ENCODE measurements at regions not wholly inside any gene's neighbourhood (a gene's known extent, or its start where the extent isn't known, plus 50 kb on each side); places are given as distances from the start of the nearest gene placed in this dataset.

- no peak for DNase-seq (ENCODE audit: low spot score)
Measured at GRCh38 chr13:73704587-73704986, 429.6 kb downstream of the KLF12 start.

- DNase-seq (ENCODE audit: low spot score), result no peak
Measured at GRCh38 chr13:73703606-73704005, 430.6 kb downstream of the KLF12 start.

- DNase-seq (ENCODE audit: low spot score), result no peak
Measured at GRCh38 chr13:73702419-73703071, 431.7 kb downstream of the KLF12 start.

- DNase-seq (ENCODE audit: low spot score), result no peak
Measured at GRCh38 chr13:73701160-73701559, 433.0 kb downstream of the KLF12 start.

- DNase-seq (ENCODE audit: low spot score), result no peak
Measured at GRCh38 chr13:73698859-73699258, 435.3 kb downstream of the KLF12 start.

- no peak for DNase-seq (ENCODE audit: low spot score)
Measured at GRCh38 chr13:73697166-73697565, 437.0 kb downstream of the KLF12 start.

GRCh38 chr13:73696713-73697112 lies 437.5 kb downstream of the KLF12 start:
- DNase-seq (ENCODE audit: low spot score), result no peak

- DNase-seq (ENCODE audit: low spot score), result no peak
Measured at GRCh38 chr13:73696271-73696670, 437.9 kb downstream of the KLF12 start.

GRCh38 chr13:73695325-73695724 lies 438.9 kb downstream of the KLF12 start:
- DNase-seq (ENCODE audit: low spot score), result no peak

- no peak for DNase-seq (ENCODE audit: low spot score)
Measured at GRCh38 chr13:73693215-73693614, 441.0 kb downstream of the KLF12 start.

- DNase-seq (ENCODE audit: low spot score), result no peak
Measured at GRCh38 chr13:73691891-73692290, 442.3 kb downstream of the KLF12 start.

GRCh38 chr13:73687929-73688328 lies 446.3 kb downstream of the KLF12 start:
- no peak for DNase-seq (ENCODE audit: low spot score)

GRCh38 chr13:73687087-73687486 lies 447.1 kb downstream of the KLF12 start:
- no peak for DNase-seq (ENCODE audit: low spot score)

- no peak for DNase-seq (ENCODE audit: low spot score)
Measured at GRCh38 chr13:73684750-73685149, 449.5 kb downstream of the KLF12 start.

GRCh38 chr13:73684286-73684685 lies 449.9 kb downstream of the KLF12 start:
- DNase-seq (ENCODE audit: low spot score), result no peak

- DNase-seq (ENCODE audit: low spot score), result no peak
Measured at GRCh38 chr13:73683746-73684145, 450.5 kb downstream of the KLF12 start.

- DNase-seq (ENCODE audit: low spot score), result no peak
Measured at GRCh38 chr13:73681779-73682178, 452.4 kb downstream of the KLF12 start.

GRCh38 chr13:73681015-73681414 lies 453.2 kb downstream of the KLF12 start:
- DNase-seq (ENCODE audit: low spot score), result no peak

- DNase-seq (ENCODE audit: low spot score), result peak; percentile 19
Measured at GRCh38 chr13:73677048-73677601, 457.1 kb downstream of the KLF12 start.

GRCh38 chr13:73676550-73677047 lies 457.6 kb downstream of the KLF12 start:
- no peak for DNase-seq (ENCODE audit: low spot score)

- no peak for DNase-seq (ENCODE audit: low spot score)
Measured at GRCh38 chr13:73675821-73676220, 458.4 kb downstream of the KLF12 start.

GRCh38 chr13:73674570-73674969 lies 459.6 kb downstream of the KLF12 start:
- no peak for DNase-seq (ENCODE audit: low spot score)

- no peak for DNase-seq (ENCODE audit: low spot score)
Measured at GRCh38 chr13:73673931-73674330, 460.3 kb downstream of the KLF12 start.

- no peak for DNase-seq (ENCODE audit: low spot score)
Measured at GRCh38 chr13:73672492-73672891, 461.7 kb downstream of the KLF12 start.

All from AG20443 (cell line).